ENCODE measurements at regions not wholly inside any gene's neighbourhood (a gene's known extent, or its start where the extent isn't known, plus 50 kb on each side); places are given as distances from the start of the nearest gene placed in this dataset.
A peak's percentile ranks its signal among the peaks of the same experiment; 100 is the strongest.

GRCh38 chr11:15638386-15638787, 523.7 kb downstream of the INSC start:
- DNase-seq, result no peak
- Histone ChIP-seq H3K27ac (no peak overlapping the region), H3K36me3 (no peaks in the 10 kb centered on the region), H3K4me1 (peaks cover 0 to 2% (median 0%) of the 10 kb centered on the region in 4 donors), H3K9me3 (no peaks in the 10 kb centered on the region), H3K4me3 (no peak overlapping the region), H3K27me3 (no peaks in the 10 kb centered on the region)
- TF ChIP-seq POLR2A (IDR thresholded peaks at IDR 0.05) (no peak), CTCF (IDR thresholded peaks at IDR 0.05) (no peak)
- intact Hi-C loops (cut with DNase I), result no loop called here
- WGBS (ENCODE audit: insufficient coverage, low coverage, low lambda C conversion rate, missing lambda C conversion rate), result no CpG with 5 or more reads among the region's 1 CpG
- ATAC-seq, result peak; percentile 18 to 55 (median 43)

- no peak for ATAC-seq
- TF ChIP-seq POLR2A (IDR thresholded peaks at IDR 0.05) (no peak), CTCF (IDR thresholded peaks at IDR 0.05) (no peak)
- Histone ChIP-seq H3K4me1 (no peaks in the 10 kb centered on the region), H3K27me3 (no peaks in the 10 kb centered on the region), H3K27ac (no peak overlapping the region), H3K9me3 (no peaks in the 10 kb centered on the region), H3K4me3 (no peak overlapping the region), H3K36me3 (no peaks in the 10 kb centered on the region)
- 43% methylated on average over 4 of the region's 9 CpGs for WGBS (ENCODE audit: insufficient coverage, low coverage, low lambda C conversion rate, missing lambda C conversion rate)
- DNase-seq, result no peak
- intact Hi-C loops (cut with DNase I), result loop anchor here in 1 of 2 donors (10.0 kb wide), 1 partner anchor 316 kb away; no protein-coding TSS in a partner anchor
These were observed 525.6 kb downstream of the INSC start for GRCh38 chr11:15640318-15640717.

- DNase-seq (no peak), ATAC-seq (no peak)
- no peaks in the 10 kb centered on the region for H3K27me3 ChIP-seq
- no peak overlapping the region for H3K27ac ChIP-seq
- WGBS (ENCODE audit: insufficient coverage, low coverage, low lambda C conversion rate, missing lambda C conversion rate), result 46% methylated on average over 9 of the region's 9 CpGs
- intact Hi-C loops (cut with DNase I), result loop anchor here in 1 of 2 donors (10.0 kb wide), 1 partner anchor 317 kb away; no protein-coding TSS in a partner anchor
- no peaks in the 10 kb centered on the region for H3K9me3 ChIP-seq
- H3K4me3 ChIP-seq, result no peak overlapping the region
- no peaks in the 10 kb centered on the region for H3K36me3 ChIP-seq
- no peaks in the 10 kb centered on the region for H3K4me1 ChIP-seq
- TF ChIP-seq POLR2A (IDR thresholded peaks at IDR 0.05) (no peak), CTCF (IDR thresholded peaks at IDR 0.05) (no peak)
These were observed 526.7 kb downstream of the INSC start for GRCh38 chr11:15641271-15642045.

GRCh38 chr11:15645201-15645600, 530.5 kb downstream of the INSC start:
- TF ChIP-seq CTCF (IDR thresholded peaks at IDR 0.05) (no peak), POLR2A (IDR thresholded peaks at IDR 0.05) (no peak)

More at GRCh38 chr11:15645201-15645600, 530.5 kb downstream of the INSC start:
- H3K4me1 ChIP-seq, result peaks cover 0 to 2% (median 0%) of the 10 kb centered on the region in 4 donors
- DNase-seq (no peak), ATAC-seq (no peak)
- no peak overlapping the region for H3K27ac ChIP-seq
- no peak overlapping the region for H3K4me3 ChIP-seq
- H3K9me3 ChIP-seq, result no peaks in the 10 kb centered on the region
- intact Hi-C loops (cut with DNase I), result loop anchor here in 1 of 2 donors (10.0 kb wide), 1 partner anchor 320 kb away; no protein-coding TSS in a partner anchor
- H3K27me3 ChIP-seq, result no peaks in the 10 kb centered on the region
- H3K36me3 ChIP-seq, result no peaks in the 10 kb centered on the region
- 89% methylated on average over 1 of the region's 1 CpG for WGBS (ENCODE audit: insufficient coverage, low coverage, low lambda C conversion rate, missing lambda C conversion rate)

All from right lobe of liver (tissue), 6 donors.